ENCODE measurements at regions not wholly inside any gene's neighbourhood (a gene's known extent, or its start where the extent isn't known, plus 50 kb on each side); places are given as distances from the start of the nearest gene placed in this dataset.

DNA sequence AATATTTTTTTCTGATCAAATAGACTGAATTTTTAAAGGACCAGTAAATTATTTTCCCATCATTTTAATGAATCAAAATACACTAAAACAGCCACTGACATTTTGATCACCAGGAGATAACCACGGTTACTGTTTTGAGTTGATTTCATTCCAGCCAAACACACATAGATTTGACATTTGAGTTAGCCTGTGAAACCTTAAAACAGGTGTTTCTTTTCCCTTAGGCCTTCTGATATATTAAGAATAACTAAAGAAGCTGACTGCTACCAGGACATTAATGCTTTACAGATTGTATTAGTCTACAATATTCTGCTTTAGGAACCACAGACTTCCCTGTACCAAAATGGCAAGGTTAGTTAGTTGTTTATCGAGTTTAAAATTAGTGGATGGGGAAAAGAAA, 193.4 kb downstream of the OMA1 start:
- TF ChIP-seq EZH2 (IDR thresholded peaks at IDR 0.05; ENCODE audit: borderline replicate concordance, insufficient read depth, low read depth, low read length, poor library complexity, severe bottlenecking) = no peak
- no peak for TF ChIP-seq CTCF (IDR thresholded peaks at IDR 0.05)
